GM13977 (cell line): ENCODE measurements at regions not wholly inside any gene's neighbourhood (a gene's known extent, or its start where the extent isn't known, plus 50 kb on each side); places are given as distances from the start of the nearest gene placed in this dataset.
"Not testable (repeated sequence)": the region's sequence is repeated elsewhere in the genome, so short reads cannot be mapped to it uniquely, and the experiment has no call there.

Experiments
- DNase-seq: peaks from one replicate; pipeline ENCODE4 v3.0.0; 2012; ENCODE audit warnings: low spot score
- in situ Hi-C: fragments of 300-500 bp; cut with MboI; formaldehyde crosslinking; loops from one replicate; pipeline ENCODE4 v1.12.0; 2022; ENCODE audit warnings: low sequenced_read_pairs, low pct_unique_long_range_greater_than_20kb, mixed read lengths, inconsistent platforms; ENCODE audit not compliant: unreplicated experiment

DNA sequence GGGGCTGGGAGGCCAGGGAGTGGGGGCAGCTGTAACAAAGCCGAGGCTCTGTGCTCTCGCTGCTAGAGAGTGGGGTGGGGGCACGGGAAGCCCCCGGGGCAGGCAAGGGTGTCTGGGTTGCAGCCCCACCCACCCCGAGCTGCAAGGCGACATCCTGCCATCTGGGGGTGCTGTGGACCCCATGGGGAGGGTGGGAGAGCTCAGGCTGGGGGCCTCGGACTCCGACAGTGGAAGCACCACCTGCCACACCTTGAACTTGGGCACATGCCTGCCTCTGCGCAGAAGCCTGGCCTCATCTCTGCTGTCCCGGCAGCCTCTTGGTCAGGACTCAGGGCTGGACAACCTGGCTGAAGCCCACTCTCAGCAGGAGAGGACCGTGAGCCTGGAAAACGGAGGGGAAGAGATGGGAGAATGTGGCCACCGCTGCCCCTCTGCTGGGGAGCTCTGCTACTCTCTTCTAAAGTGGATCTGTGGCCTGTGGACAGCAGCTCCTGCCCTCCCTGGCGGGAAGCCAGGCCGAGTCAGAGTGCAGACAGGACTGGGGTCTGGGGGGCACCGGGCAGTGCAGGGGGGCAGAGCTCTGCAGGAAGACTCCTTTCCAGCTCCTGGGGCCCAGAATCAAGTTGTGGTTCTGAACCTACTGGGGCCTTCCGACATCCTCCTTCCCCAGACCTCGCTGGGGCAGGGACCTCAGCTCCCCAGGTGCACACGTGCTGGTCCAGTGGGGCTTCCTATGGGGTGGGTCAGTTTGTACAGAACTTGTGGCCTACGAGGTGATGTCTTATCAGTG, 207.2 kb downstream of the BANP start:
- DNase-seq, in situ Hi-C loops: not testable (repeated sequence)

- DNase-seq, in situ Hi-C loops: not testable (repeated sequence)
Observed at GRCh38 chr16:88159046-88159896, 208.0 kb downstream of the BANP start.

DNA sequence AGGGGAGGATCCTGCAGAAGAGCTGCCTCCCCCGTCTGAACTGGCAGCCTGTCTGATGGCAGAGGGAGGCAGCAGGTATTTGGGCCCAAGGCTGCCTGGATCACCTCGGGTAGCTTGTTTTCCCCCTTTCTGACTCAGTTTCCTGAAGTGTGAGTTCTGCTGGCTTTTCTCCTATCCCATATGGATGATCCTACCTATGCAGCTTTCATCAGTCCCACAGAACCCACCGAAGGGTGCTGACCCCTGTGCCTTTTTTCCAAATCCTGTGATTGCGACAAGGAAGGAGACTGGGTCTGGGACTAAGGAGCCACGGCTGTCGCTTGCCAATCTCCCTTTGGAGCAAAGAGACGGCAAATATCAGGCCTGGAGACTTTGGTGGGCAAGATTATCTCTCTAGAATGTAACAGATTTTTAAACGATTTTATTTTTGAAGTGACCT, 208.7 kb downstream of the BANP start:
- in situ Hi-C loops, DNase-seq: not testable (repeated sequence)

DNA sequence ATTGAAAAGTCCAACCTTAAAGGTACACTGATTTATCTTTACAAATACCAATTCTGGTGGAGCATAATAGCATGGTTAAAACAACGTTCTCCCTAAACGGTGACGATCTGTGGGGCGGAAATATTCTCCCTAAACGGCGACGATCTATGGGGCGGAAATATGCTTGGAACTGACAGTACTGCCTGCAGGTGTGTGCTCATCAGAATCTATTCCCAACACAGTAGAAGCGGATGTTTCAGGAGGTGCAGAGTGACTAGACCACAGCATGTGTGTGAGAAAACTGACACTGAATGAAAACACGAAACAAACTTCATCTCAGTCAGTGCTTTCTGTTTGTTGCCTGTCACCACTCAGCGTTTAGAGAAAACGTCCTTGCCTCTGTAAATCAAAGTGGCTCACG, 210.0 kb downstream of the BANP start:
- in situ Hi-C loops, DNase-seq: not testable (repeated sequence)

GRCh38 chr16:88161623-88162275, 210.5 kb downstream of the BANP start:
- DNase-seq, in situ Hi-C loops: not testable (repeated sequence)

DNA sequence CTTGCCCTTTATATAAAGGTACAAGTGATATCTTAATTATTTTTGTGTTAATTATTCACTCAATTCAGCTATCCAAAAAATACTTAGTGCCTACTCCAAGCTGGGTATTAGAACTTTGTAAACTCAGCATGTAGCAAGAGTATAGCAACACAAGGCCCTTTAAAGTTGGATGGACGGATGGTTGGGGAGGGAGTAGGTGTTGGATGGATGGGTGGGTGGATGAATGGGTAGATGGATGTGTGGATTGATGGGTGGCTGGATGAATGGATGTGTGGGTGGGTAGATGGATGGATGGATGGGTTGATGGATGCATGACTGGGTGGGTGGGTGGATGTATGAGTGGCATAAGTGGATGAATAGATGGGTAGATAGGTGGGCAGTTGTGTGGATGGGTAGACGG, 211.5 kb downstream of the BANP start:
- in situ Hi-C loops, DNase-seq: not testable (repeated sequence)

DNA sequence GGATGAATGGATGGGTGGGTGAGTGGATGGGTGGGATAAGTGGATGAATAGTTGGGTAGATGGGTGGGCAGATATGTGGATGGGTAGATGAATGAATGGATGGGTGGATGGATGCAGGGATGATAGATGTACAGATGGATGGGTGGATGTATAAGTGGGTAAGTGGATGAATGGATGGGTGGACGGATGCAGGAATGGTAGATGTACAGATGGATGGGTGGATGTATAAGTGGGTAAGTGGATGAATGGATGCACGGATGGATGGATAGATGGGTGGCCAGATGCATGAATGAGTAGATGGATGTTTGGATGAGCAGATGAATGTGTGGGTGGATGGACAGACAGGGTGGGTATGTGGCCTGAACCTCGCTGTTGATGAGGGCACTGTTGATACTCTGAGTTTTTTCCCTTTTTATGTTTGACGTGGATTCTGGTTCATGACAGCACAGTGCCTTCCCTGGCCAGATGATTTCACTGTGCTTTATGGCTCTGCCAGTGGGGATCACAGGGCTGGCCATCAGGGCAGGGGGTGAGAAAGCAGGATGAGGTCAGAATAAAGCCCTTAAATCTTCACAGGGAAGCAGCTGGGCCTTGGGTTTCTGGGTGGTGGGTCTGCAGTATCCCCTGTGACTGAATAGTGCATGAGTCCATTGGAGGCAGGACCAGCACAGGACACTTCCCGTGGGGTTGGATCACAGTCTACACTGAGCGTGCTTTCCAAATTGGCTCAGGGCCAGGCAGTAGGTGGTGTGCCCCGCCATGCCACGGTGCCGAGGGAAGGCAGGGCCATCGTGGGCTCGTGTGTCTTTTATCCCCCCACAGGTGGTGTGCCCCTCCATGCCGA, 213.2 kb downstream of the BANP start:
- in situ Hi-C loops, DNase-seq: not testable (repeated sequence)

- DNase-seq, in situ Hi-C loops: not testable (repeated sequence)
Observed at GRCh38 chr16:88165040-88165544, 213.9 kb downstream of the BANP start.

DNA sequence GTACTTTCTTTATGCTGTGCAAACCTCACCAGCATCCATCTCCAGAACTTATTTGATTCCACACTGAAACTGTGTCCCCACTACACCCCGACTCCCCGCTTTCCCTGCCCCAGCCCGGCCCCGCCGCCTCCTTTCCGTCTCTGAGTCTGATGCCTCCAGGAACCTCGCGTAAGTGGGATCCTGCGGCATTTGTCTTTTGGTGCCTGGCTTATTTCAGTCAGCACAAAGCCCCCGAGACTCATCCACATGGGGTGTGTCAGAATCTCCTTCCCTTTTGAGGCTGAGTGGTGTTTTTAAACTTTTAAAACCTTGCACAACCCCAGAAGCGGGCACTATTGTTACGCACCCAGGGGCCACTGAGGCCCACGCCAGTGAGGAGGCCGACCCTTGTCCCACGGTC, 214.4 kb downstream of the BANP start:
- in situ Hi-C loops, result not testable (repeated sequence)

DNA sequence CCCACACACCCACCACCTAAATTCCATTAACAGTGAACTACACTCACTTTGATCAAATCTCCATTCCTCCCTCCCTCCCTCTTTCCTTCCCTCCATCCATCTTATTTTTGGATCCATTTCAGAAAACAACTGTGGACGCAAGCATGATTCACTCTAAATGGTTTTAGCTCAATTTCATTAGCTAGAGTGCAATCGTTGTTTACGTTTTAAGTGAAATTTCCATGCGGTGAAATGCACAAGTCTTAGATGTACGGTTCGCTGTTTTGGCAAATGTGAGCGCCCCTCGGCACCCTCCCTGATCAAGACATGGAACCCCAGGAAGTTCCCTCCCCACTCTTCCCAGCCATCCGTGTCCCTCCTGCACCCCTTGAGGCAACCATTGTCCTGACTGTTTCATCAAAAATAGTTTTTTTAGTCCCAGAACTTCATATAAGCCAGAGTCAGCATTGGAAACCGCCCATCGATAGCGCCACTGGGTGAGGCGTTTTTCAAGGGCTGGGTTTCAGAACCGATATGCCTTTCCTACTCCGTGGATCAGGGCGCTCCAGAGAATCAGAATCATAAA, 215.1 kb downstream of the BANP start:
- in situ Hi-C loops, DNase-seq: not testable (repeated sequence)

More for the DNA sequence above, 214.4 kb downstream of the BANP start:
- not testable (repeated sequence) for DNase-seq

- DNase-seq, in situ Hi-C loops: not testable (repeated sequence)
Observed at GRCh38 chr16:88167798-88168556, 214.8 kb upstream of the ZNF469 start.

GRCh38 chr16:88168557-88168949, 214.2 kb upstream of the ZNF469 start:
- DNase-seq, in situ Hi-C loops: not testable (repeated sequence)

GRCh38 chr16:88169136-88169830, 213.5 kb upstream of the ZNF469 start:
- in situ Hi-C loops, DNase-seq: not testable (repeated sequence)

GRCh38 chr16:88169831-88170165, 213.0 kb upstream of the ZNF469 start:
- in situ Hi-C loops, DNase-seq: not testable (repeated sequence)
